HG03354 (cell line): ENCODE measurements at regions not wholly inside any gene's neighbourhood (a gene's known extent, or its start where the extent isn't known, plus 50 kb on each side); places are given as distances from the start of the nearest gene placed in this dataset.
"Not testable (repeated sequence)": the region's sequence is repeated elsewhere in the genome, so short reads cannot be mapped to it uniquely, and the experiment has no call there.

ENCODE experiments used
- ATAC-seq: cut with Tn5 transposase; IDR thresholded peaks from one replicate; pipeline ENCODE4 v1.9.1; 2021; ENCODE audit warnings: mild to moderate bottlenecking; ENCODE audit not compliant: unreplicated experiment, poor library complexity, severe bottlenecking

DNA sequence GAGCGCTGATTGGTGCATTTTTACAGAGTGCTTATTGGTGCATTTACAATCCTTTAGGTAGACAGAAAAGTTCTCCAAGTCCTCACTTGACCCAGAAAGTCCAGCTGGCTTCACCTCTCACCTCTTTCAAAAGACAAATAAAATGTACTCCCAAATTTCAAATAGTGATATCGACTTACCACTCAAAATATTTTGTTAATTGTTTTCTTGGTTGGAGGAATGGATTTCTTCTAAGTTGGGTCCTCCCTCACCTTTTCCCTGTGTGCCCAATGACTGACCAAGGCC, 338.4 kb upstream of the KLF3 start:
- no peak for ATAC-seq

DNA sequence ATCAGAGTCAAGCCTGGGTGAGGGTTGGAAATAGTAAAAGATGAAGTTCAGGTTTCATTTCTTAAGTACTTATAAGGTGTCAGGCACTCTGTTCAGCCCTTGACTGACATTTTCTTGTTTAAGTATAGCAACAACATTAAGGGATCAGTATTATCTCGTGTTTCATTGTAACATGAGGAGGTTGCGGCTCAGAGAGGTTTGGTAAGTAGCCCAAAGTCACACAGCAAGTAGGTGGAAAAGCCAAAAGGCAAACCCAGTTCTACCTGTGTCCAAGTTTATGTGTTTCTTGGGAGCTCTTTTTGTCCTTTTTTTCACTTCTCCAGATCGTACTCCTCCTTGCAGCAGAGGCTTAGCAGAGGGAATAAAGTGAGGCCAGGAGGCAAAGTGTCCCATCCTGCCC, 337.5 kb upstream of the KLF3 start:
- ATAC-seq = no peak

DNA sequence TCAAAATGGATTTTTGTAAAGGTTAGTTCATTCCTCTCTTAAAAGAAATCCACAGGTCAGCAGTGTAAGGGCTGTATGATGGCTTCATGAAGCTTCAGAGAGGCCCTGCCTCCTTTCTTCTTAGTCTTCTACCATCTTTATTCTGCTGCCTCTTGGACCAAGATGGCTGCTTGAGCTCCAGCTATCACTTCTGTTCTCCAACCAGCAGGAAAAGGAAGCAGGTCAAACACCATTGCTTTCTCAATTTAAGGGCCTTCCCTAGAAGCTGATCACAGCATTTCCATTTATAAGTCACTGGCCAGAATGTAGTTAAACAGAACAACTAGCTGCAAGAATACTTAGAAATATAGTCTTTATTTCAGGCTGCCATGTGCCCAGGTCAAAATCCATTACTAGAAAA, 336.8 kb upstream of the KLF3 start:
- ATAC-seq = no peak

DNA sequence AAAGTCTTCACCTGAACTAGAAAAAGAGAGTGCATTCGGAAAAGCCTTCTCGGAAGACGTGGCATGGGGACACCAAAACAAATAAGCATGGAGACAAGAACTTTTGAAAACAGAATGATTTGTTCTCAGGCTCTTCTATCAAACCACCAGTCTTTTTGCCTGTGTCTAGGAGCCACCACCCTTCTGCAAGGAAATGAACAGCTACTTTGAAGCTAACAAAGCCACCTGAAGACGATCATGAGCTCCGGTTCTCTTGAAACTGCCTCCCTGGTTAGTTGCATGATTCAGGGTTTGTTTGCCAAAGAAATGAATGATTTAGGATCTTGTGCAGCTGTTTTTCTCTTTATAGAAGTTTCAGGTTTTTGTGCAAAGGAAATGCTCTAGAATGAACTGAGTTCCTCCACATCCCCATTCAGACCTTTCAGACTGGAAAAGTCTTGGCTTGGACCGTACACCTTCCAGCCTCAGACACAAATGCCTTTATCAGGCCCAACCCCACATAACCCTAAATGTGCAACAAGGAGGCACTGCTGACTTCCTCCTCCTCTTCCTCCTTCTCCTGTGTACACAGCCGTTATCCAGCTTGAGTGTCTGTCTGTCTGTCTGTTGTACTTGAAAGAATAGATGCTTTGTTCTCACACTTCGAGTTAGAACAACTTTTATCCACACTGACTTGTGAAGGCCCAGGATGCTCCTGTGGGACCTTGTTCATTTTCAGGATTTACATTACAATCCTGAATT, 334.8 kb upstream of the KLF3 start:
- no peak for ATAC-seq

DNA sequence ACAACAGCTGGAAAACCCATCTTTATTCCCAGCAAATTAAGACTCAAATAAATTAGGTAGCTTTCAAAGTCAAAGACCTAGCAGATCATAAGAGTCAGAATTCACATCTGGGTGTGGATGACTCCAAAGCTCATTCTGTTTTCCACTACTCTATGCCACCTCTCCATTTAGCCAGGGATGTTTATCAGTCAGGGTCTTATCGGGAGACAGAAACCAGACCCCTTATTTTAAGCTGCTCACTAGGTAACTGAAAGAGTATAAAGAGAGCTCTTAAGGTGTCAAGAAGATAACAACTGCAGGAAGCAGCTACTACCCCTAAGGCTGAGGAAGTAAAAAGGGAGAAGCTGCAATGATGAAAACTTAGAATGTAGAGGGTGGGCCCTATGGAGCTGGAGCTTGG, 333.7 kb upstream of the KLF3 start:
- no peak for ATAC-seq

DNA sequence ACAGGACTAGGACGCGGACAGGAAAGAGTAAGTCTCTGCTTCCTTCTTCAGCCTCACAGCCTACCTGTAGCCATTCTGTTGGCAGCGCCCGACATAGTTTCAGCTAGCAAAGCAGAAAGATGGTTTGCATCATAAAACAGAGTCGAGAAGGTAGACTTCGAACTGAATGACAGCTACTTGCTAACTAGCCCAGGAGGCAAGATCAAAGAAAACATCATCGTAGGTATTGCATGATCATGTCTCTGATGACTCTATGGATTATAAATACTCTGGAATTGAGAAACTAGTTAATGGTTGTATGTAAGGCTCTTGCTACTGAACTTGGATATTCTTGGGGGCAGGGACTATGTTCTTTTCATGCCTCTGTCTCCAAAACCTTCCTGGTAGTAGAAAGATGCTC, 333.1 kb upstream of the KLF3 start:
- ATAC-seq = no peak

DNA sequence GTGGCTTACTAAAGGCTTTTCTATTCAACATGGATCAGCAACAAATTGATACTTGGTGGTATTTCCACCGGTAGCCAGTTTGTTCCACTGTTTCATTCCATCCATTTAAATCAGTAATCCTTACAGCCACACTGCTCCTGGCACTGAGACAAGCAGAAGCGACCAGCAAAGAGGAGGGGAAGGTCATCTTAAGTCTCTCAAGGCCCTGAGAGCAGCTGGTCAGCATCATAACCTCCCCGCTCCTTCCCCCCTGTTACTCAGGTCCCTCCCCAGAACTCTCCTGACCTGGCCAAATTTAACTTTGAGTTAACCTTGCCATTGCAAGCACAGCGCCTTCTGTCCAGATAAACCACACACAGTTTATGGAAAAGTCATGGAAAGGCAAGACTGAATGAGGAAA, 331.3 kb upstream of the KLF3 start:
- ATAC-seq = no peak

DNA sequence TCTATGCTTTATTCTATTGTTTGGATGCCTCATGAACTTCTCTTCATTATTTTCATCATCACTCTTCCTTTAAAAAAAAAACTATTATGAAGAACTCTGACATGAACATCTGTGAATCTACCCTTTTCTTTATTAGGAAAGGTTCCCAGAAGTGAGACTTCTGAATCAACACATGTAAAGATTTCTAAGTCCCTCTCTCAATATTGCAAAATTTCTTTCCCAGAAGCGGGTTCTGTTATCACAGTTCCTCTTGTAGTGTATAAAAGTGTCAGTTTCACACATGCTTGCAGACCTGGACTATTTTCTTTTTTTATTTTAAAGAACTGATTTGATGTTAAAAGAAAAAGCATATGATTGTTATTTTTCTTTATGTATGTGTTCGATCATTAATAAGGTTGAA, 330.8 kb upstream of the KLF3 start:
- no peak for ATAC-seq

DNA sequence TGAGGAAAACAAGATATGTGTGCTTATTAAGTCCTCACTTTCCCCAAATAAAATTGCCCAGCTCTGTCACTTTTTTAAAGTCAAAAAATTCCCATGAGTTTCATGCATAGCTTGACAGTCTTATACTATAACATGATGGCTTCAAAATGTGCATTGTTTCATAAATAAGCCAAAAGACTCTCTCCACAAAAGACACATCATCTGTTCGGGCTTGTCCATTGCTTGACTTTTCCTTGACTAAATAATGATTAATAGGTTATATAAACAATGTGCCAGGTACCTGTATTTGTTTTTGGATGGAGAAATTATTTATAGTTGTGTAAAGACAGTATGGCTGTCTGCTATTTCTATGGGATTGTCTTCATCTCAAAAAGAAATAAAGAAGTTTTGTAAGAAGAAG, 329.2 kb upstream of the KLF3 start:
- no peak for ATAC-seq

DNA sequence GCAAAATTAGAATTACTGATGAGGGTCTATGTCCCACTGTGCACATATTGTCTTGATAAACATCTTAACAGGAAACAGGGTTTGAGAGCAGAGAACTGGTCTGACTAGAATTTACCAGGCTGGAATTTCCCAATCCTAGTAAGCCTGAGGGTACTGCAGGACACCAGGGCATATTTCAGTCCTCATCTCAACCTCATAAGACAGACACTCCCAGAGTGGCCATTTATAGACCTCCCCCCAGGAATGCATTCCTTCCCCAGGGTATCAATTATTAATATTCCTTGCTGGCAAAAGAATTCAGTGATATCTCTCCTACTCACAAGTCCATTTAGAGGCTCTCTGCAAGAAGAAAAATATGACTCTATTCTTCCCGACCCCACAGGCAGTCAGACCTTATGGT, 325.1 kb upstream of the KLF3 start:
- not testable (repeated sequence) for ATAC-seq

DNA sequence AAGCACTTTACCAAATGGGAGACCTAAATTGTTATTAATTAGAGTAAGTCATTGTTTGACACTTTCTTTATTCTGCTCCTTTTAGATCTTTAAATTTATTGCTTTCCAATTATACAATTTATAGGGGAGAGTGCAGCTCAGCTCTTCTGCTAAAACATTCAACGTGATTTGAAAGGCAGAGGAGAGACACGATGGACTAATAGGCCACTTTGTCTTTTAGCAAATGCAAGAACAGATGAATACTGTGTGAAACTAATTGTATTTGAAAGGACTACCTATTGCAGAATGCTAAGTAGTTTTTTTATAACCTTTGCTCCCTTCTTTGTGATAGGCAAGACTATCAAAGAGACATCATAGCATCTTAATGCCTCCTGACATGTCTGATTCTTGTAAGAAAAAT, 320.4 kb upstream of the KLF3 start:
- ATAC-seq = no peak

DNA sequence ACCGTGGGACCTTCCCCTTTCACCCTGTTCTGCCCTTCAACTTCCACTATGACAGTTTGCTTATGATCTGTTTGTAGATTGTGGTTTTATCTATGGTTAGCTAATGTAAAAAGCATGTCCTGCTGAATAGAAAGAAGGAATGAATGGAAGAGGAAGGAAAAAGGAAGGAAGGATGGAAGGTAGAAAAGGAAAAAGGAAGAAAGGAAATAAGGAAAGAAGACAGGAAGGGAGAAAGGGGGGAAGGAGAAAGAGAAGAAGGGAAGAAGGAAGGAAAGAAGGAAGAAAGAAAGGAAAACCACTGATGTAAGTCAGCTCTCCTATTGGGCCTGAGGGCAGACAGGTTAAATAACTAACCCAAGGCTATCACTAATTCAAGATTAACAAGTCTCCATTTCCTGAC, 319.1 kb upstream of the KLF3 start:
- ATAC-seq = no peak

DNA sequence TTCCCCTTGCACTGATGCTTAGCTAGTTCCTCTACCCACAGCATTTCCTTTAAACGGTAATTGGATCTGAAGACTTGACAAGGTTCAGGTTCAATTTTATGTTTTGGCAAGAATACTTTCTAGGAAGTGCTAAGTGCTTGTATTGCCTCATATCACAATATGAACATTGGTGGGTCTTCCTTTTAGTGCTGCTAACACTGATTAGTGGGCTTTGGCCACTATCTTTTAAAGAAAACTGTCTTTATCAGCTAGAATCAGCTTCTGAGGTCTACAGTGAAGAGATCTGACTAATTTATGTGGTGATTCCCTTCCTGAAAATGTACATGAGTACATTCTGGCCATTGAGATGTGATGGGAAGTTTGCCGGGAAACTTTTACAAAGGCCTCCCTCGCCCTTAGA, 316.7 kb upstream of the KLF3 start:
- ATAC-seq = no peak

DNA sequence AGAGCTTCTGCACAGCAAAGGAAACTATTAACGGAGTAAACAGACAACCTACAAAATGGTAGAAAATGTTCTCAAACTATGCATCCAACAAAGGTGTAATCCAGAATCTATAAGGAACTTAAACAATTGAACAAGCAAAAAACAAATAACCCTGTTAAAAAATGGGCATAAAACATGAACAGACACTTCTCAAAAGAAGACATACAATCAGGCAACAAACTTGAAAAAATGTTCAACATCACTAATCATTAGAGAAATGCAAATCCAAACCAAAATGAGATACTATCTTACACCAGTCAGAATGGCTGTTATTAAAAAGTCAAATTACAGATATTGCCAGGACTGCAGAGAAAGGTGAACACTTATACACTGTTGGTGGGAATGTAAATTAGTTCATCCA, 309.6 kb upstream of the KLF3 start:
- ATAC-seq = no peak

DNA sequence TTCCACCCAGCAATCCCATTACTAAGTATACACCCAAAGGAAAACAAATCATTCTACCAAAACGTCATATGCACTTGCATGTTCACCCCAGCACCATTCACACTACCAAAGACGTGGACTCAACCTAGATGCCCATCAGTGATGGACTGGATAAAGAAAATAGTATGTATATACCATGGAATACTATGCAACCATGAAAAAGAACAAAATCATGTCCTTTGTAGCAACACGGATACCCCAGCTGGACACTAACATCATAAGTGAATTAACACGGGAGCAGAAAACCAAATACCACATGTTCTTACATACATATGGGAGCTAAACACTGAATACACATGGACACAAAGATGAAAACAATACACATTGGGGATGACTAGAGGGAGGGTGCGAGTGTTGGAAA, 309.1 kb upstream of the KLF3 start:
- ATAC-seq = no peak

DNA sequence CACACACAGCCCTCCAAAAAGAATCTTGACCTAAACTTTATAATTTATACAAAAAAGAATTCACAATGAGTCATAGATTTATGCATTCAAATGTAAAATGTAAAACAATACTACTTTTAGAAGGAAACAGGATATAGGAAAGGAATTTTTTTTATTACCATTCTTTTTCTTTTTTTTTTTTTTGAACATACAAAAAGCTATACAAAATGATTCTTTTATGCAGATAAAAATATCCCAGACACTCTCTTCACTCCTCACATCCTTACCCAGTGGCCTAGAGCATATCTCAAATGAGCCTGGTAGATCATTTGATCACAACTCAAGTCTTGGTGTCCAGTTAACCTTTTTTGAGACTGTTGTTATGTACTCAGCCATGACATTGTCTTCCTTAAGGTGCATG, 307.3 kb upstream of the KLF3 start:
- ATAC-seq = no peak

DNA sequence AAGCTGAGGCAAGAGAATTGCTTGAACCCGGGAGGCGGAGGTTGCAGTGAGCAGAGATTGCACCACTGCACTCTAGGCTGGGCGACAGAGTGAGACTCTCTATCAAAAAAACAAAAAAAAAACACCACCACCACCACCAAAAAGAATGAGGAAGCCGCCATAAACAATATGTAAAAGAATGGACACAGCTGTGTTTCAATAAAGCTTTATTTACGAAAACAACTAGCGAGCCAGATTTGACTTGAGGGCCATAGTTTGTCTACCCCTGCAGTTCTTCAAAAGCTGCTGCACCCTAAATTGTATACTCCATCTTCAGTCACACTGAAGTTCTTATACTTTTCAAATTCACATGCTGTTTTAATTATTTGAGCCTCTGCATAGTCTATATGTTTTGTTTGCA, 306.5 kb upstream of the KLF3 start:
- no peak for ATAC-seq

DNA sequence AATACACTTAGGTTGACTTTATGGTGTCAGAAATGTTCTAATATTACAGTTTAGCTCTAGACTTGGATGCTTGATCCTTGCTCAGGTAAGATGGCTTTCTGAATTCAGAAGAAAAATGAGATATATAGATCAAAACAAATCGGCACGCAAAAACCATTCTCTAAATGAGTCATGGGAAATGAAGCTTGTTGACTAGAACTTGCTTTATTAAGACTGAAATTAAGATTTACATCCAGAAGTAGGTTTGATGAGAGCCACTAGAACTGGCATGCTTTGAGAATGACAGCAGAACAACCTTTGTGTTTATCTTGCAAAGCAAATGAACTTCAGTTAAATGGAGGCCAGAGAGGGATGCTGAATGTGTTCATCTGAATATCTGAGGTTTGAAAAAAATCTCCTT, 304.9 kb upstream of the KLF3 start:
- ATAC-seq = no peak

DNA sequence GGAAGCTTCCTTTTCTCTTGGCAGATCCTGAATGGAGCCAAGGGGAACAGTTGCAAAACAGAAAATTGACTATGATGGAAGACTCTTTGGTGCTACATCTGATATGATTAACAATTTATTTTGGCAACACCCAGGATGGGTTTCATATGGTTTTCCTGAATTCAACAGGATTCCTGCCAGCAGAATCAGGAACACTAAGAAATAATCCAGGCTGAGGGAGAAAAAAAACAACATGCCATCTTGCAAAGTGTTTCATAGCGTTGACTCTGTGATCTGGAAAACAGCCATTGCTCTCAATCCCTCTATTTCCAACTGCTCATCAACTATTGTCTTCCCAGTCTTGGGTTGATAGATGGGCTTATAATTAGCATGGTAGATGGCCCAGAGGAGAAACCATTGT, 303.8 kb upstream of the KLF3 start:
- ATAC-seq = no peak

DNA sequence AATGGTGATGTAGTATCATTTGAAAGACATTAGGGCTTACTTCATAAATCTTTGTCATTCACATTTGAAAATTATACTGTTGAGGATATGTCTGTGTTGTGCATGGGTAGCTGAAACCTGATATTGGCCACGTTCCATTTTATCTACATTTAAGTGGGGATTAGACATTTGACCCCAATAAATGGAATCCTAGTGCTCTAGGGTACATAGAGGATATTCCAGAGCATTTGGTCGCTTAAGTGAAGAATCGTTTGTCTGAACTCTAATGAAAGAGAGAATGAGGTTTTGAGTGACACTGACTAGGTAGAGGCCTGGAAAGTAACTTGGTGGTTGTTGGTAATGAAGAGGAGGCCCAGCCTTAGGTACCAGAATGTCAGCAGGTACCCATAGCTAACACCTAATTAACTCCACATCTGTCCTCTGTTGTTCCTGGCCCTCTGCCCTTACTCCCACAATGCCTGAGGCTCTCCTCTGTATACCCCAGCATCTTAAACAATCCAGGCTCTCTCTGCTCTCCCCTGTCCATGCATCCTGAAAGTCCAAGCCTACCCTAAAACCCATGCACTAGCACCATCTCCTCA, 299.5 kb upstream of the KLF3 start:
- no peak for ATAC-seq

DNA sequence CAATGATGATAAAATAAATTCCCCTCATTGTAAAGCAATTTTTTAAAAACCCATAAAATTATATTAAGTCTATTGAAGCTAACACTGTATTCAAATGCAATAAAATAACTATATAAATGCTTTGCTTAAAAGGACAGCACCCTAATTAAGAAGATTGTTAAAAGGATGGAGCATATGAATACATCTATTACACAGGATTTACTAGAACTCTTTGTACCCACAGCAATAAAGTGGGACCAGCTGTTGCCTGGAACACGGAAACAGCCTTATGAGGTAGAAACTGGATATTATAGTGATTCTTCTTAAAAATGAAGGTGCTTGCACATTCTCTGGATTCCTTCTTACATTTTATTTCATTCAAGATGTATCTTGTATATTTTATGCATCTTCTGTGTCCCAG, 298.7 kb upstream of the KLF3 start:
- ATAC-seq = no peak

DNA sequence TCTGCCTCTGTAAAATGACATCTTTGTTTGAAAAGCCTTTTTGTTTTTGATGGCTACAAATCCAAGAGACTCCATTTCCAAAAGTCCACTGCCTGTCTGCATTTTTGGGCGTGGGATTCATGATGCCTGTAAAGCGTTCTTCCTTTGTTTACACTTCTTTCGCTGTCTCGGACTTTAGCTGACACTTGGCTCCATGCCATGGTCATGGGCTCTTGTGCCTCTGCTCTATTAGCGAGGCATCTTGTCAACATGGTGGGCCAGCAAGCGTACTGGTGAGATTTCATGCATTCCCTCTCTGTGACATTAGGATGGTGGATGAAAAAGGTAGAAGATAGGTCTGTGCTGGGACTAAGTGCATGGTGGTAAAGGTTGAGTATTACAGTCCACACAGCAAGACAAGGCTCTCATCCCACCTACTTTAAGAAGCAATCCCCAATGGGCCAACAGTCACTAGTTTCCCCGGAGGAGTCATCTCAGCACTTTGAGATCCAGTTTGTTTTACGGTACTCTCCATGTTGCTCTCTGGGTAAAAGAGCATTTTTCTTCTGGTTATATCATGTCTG, 298.2 kb upstream of the KLF3 start:
- no peak for ATAC-seq
